Duodenal mucosa (tissue), 2 donors: ENCODE measurements at regions not wholly inside any gene's neighbourhood (a gene's known extent, or its start where the extent isn't known, plus 50 kb on each side); places are given as distances from the start of the nearest gene placed in this dataset.

Experiments used
- H3K27ac ChIP-seq: one replicate; pipeline ENCODE4 v1.7.0; 2013; ENCODE audit warnings: low read depth, low read length
- H3K27me3 ChIP-seq, 2 donors: one replicate each; pipeline ENCODE4 v1.7.0; 2013; ENCODE audit warnings: low read length in 2 of 2, control low read depth in 1 of 2; ENCODE audit not compliant: insufficient read depth in 2 of 2, control insufficient read depth in 1 of 2
- H3K36me3 ChIP-seq, 2 donors: one replicate each; pipeline ENCODE4 v1.7.0; 2013; ENCODE audit warnings: low read length in 2 of 2, control low read depth in 1 of 2; ENCODE audit not compliant: insufficient read depth in 2 of 2, control insufficient read depth in 1 of 2
- H3K4me1 ChIP-seq, 2 donors: one replicate each; pipeline ENCODE4 v1.7.0; 2013; ENCODE audit warnings: low read length in 2 of 2, control low read depth in 1 of 2; ENCODE audit not compliant: insufficient read depth in 2 of 2, control insufficient read depth in 1 of 2
- H3K4me3 ChIP-seq, 2 donors: one replicate each; pipeline ENCODE4 v1.7.0; 2013; ENCODE audit warnings: low read length in 2 of 2, low read depth in 1 of 2
- H3K9ac ChIP-seq, 2 donors: one replicate each; pipeline ENCODE4 v1.7.0; 2013; ENCODE audit warnings: low read length in 2 of 2, low read depth in 1 of 2
- H3K9me3 ChIP-seq, 2 donors: one replicate each; pipeline ENCODE4 v1.7.0; 2013; ENCODE audit warnings: low read length in 2 of 2, control low read depth in 1 of 2; ENCODE audit not compliant: control insufficient read depth in 1 of 2

DNA sequence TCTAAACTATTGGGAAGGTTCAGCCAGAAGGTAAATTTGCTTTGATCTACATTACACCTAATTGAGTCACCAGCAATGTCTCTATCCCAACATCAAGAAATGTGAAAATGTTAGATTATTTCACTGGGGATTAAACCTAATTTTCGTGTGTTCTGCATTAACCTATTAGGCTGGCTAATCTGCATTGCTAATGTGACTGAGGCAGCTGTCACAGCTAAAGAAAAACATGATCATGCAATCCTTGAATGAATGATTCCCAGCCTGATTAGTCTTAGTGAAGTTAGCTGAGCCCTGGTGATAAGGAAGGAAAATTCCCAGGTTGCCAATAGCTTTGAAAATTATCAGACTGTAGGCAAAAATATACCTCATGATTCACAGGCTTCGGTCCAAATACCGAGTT lies 135.3 kb downstream of the LINC00237 start:
- H3K27me3 ChIP-seq, result peaks cover 0 to 4% of the 10 kb centered on the region in 2 donors
- no peaks in the 10 kb centered on the region for H3K36me3 ChIP-seq
- H3K4me1 ChIP-seq, result no peaks in the 10 kb centered on the region
- H3K27ac ChIP-seq, result no peak overlapping the region
- H3K9ac ChIP-seq, result no peak overlapping the region
- no peak overlapping the region for H3K4me3 ChIP-seq
- H3K9me3 ChIP-seq, result no peaks in the 10 kb centered on the region

DNA sequence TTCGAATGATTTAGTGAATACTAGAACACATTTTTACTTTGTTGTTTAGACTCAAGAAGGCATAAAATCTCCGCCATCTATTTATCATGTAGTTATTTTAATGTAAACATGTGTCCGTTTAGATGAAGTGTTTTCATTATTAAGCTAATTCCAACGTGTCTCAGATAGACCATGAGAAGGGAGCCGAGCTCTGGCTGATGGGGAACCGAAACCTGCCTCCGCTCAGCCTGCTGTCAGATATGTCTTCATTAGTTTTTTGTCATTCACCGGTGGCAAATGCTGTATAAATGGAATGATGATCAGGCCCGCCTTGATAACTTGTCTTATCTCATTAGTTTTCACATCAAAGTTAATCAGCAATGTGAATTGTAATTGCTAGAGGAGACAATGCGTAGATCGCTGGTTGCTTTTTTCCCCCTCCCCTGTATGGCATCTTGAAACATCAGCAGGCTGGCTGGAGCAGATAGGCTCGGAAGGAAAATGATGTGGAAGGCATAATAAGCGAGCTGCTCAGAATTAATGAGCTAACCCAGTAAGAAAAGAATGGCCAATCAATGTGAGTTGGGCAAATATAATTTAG lies 136.4 kb downstream of the LINC00237 start:
- H3K9me3 ChIP-seq, result no peaks in the 10 kb centered on the region
- H3K4me3 ChIP-seq, result no peak overlapping the region
- H3K4me1 ChIP-seq, result no peaks in the 10 kb centered on the region
- H3K36me3 ChIP-seq, result no peaks in the 10 kb centered on the region
- no peak overlapping the region for H3K9ac ChIP-seq
- peaks cover 0 to 4% of the 10 kb centered on the region in 2 donors for H3K27me3 ChIP-seq
- H3K27ac ChIP-seq, result no peak overlapping the region

- Histone ChIP-seq H3K9me3 (no peaks in the 10 kb centered on the region), H3K4me1 (no peaks in the 10 kb centered on the region), H3K27ac (no peak overlapping the region)
These were observed 138.5 kb downstream of the LINC00237 start for GRCh38 chr20:20967564-20968184.

DNA sequence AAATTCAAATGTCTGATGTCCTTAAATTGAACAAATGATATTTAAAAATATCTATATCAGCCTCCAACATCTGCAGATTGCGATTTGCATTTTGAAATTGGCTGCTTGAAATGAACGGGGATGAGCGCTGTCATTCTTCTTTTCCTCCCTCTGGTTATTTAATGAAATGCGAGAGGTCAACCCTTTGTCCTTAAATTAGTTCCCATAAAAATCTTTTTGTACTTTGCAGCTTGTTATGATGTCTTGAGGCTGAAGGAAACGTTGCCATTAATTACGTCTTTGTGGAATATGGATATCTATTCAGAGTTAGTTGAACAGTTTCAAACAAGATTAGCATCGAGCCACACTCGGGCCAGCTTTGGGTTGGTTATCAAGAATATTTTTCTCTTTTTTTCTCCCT lies 140.0 kb downstream of the LINC00237 start:
- H3K9me3 ChIP-seq, result no peaks in the 10 kb centered on the region
- H3K9ac ChIP-seq, result no peak overlapping the region
- H3K27ac ChIP-seq, result no peak overlapping the region
- H3K4me1 ChIP-seq, result no peaks in the 10 kb centered on the region
- peaks cover 0 to 4% of the 10 kb centered on the region in 2 donors for H3K27me3 ChIP-seq
- no peak overlapping the region for H3K4me3 ChIP-seq
- no peaks in the 10 kb centered on the region for H3K36me3 ChIP-seq

More at GRCh38 chr20:20967564-20968184, 138.5 kb downstream of the LINC00237 start:
- no peaks in the 10 kb centered on the region for H3K36me3 ChIP-seq
- H3K9ac ChIP-seq, result no peak overlapping the region
- peaks cover 0 to 4% of the 10 kb centered on the region in 2 donors for H3K27me3 ChIP-seq
- H3K4me3 ChIP-seq, result no peak overlapping the region

GRCh38 chr20:20959031-20959755 lies 147.0 kb downstream of the LINC00237 start:
- no peak overlapping the region for H3K4me3 ChIP-seq
- H3K36me3 ChIP-seq, result no peaks in the 10 kb centered on the region
- no peaks in the 10 kb centered on the region for H3K9me3 ChIP-seq
- H3K27ac ChIP-seq, result no peak overlapping the region
- no peak overlapping the region for H3K9ac ChIP-seq
- peaks cover 0 to 3% of the 10 kb centered on the region in 2 donors for H3K27me3 ChIP-seq
- no peaks in the 10 kb centered on the region for H3K4me1 ChIP-seq

GRCh38 chr20:20956513-20956931 lies 149.6 kb downstream of the LINC00237 start:
- no peak overlapping the region for H3K27ac ChIP-seq
- H3K4me3 ChIP-seq, result no peak overlapping the region
- no peaks in the 10 kb centered on the region for H3K36me3 ChIP-seq
- no peaks in the 10 kb centered on the region for H3K4me1 ChIP-seq
- H3K9me3 ChIP-seq, result no peaks in the 10 kb centered on the region
- peaks cover 0 to 3% of the 10 kb centered on the region in 2 donors for H3K27me3 ChIP-seq
- H3K9ac ChIP-seq, result no peak overlapping the region

GRCh38 chr20:20955892-20956291 lies 150.3 kb downstream of the LINC00237 start:
- H3K4me3 ChIP-seq, result no peak overlapping the region
- H3K4me1 ChIP-seq, result no peaks in the 10 kb centered on the region
- no peak overlapping the region for H3K27ac ChIP-seq

DNA sequence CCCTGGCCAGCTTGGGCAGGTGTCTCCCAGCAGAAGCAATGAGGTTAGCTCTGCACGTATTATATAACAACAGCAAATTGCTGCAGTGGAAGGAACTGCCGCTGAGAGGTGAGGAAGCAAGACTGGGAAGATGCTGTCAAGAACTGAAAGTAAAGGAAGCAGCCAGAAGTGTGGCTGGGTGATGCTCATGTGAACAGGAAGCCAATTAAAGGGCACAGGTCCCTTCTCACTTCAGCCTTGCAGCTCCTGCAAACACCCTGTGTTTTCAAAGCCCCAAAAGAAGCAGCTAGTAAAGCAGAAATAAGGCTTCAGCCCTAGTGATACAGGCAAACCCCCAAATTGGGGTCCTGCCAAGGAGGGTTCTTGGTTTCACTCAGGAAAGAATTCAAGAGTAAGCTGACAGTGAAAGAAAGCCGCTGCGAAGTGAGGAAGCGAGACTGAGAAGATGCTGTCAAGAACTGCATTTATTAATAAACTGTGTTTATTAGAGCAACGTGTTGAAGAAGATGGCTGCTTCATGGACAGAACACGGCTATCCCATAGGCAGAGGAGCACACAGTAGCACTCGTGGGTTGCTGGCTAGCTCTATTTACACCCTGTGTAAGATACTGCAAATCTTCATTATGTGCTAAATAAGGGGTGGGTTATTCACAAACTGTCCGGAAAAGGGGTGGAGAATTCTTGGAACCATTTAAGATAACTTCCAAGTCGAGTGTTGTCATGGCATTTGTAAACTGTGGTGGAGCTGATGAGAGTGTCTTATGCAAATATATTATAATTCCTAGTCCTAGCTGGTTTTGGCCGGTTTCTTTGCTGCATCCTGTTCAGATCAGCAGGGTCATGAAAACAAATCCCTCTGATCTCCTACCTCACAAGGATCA lies 152.2 kb downstream of the LINC00237 start:
- Histone ChIP-seq H3K27me3 (peaks cover 0 to 3% of the 10 kb centered on the region in 2 donors), H3K4me3 (no peak overlapping the region), H3K4me1 (no peaks in the 10 kb centered on the region), H3K9ac (no peak overlapping the region), H3K36me3 (no peaks in the 10 kb centered on the region), H3K9me3 (no peaks in the 10 kb centered on the region), H3K27ac (no peak overlapping the region)

More at GRCh38 chr20:20955892-20956291, 150.3 kb downstream of the LINC00237 start:
- H3K36me3 ChIP-seq, result no peaks in the 10 kb centered on the region
- H3K27me3 ChIP-seq, result peaks cover 0 to 3% of the 10 kb centered on the region in 2 donors
- no peaks in the 10 kb centered on the region for H3K9me3 ChIP-seq
- H3K9ac ChIP-seq, result no peak overlapping the region

- no peaks in the 10 kb centered on the region for H3K4me1 ChIP-seq
- no peak overlapping the region for H3K27ac ChIP-seq
- H3K4me3 ChIP-seq, result no peak overlapping the region
- H3K27me3 ChIP-seq, result no peaks in the 10 kb centered on the region
- no peaks in the 10 kb centered on the region for H3K36me3 ChIP-seq
- no peak overlapping the region for H3K9ac ChIP-seq
- H3K9me3 ChIP-seq, result peaks cover 0 to 10% of the 10 kb centered on the region in 2 donors
These were observed 155.5 kb downstream of the LINC00237 start for GRCh38 chr20:20950620-20951019.
